Activated CD8-positive, alpha-beta T cell treated with anti-CD3 and anti-CD28 coated beads, Interleukin-2, amount 10 ng/mL, durations not matched to agents 7 days and 5 days (primary cell): ENCODE measurements at regions not wholly inside any gene's neighbourhood (a gene's known extent, or its start where the extent isn't known, plus 50 kb on each side); places are given as distances from the start of the nearest gene placed in this dataset.
"Not testable (repeated sequence)": the region's sequence is repeated elsewhere in the genome, so short reads cannot be mapped to it uniquely, and the experiment has no call there.

Experiments used
- ATAC-seq: fragments of 150-1000 bp; cut with Tn5 transposase; one replicate; pipeline ENCODE4 v1.10.0; 2021; ENCODE audit warnings: moderate library complexity
- CTCF ChIA-PET: fragments of 350-600 bp; sonication (Branson Sonifier 250); formaldehyde crosslinking; loops from one replicate; lab custom pipeline; 2021; ENCODE audit warnings: antibody characterized with exemption; lab: Charles Lee
- POLR2A ChIA-PET: fragments of 350-600 bp; sonication (Branson Sonifier 250); formaldehyde crosslinking; loops from one replicate; lab custom pipeline; 2021; ENCODE audit warnings: antibody characterized with exemption; lab: Charles Lee
- DNase-seq: peaks from one replicate; pipeline ENCODE4 v3.0.0-alpha.2; 2020
- H3K27ac Mint-ChIP-seq: one replicate; pipeline ENCODE4 v1.8.0; 2021; ENCODE audit warnings: mild to moderate bottlenecking, mixed read lengths
- H3K27me3 Mint-ChIP-seq: one replicate; pipeline ENCODE4 v1.8.0; 2021; ENCODE audit warnings: low read depth, mixed read lengths
- H3K36me3 Mint-ChIP-seq: one replicate; pipeline ENCODE4 v1.8.0; 2021; ENCODE audit warnings: low read depth, mixed read lengths
- H3K4me1 Mint-ChIP-seq: one replicate; pipeline ENCODE4 v1.8.0; 2021; ENCODE audit warnings: low read depth, mixed read lengths
- H3K4me3 Mint-ChIP-seq: one replicate; pipeline ENCODE4 v1.8.0; 2021; ENCODE audit warnings: mild to moderate bottlenecking, mixed read lengths
- H3K9me3 Mint-ChIP-seq: one replicate; pipeline ENCODE4 v1.8.0; 2022; ENCODE audit warnings: mixed read lengths; ENCODE audit not compliant: insufficient read depth

DNA sequence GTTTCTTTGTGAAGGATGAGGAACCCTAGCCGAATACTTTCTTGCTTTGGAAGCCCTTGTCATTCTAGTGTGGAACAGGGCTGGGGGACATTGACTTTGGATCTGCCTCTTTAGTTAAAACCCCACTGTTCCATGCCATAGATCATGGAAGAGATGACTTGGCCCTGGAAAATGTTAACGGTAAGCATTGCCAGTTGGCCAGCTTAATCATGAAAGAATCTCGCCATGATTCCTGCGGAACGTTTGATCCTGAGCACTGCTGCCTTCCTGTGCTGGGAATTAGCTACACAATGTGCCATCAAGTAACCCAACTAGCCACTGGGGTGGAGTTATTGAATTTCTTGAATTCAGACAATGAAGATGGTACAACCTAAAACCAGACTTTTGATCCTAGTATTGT is 177.6 kb upstream of the FZD8 start:
- DNase-seq (no peak), ATAC-seq (no peak)
- Mint-ChIP-seq H3K4me3 (no peak overlapping the region), H3K36me3 (no peaks in the 10 kb centered on the region), H3K27ac (no peak overlapping the region), H3K9me3 (peaks cover 4% of the 10 kb centered on the region), H3K27me3 (no peaks in the 10 kb centered on the region), H3K4me1 (no peaks in the 10 kb centered on the region)
- CTCF ChIA-PET = no interaction called here
- POLR2A ChIA-PET = no interaction called here

DNA sequence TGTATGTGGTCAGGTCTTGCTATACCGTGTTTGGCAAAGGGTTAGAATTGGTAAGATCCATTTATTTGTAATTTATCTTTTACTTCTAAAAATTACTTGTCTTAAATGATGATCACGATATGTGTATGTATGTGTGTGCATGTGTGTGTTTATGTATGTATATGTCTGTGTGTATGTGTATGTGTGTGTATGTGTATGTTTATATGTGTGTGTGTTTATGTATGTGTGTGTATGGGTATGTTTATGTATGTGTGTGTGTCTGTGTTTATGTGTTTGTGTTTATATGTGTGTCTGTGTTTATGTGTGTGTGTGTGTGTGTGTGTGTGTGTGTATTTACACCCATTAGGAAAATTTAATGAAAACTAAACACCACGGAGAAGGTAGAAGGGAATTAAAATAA is 176.9 kb upstream of the FZD8 start:
- H3K27ac Mint-ChIP-seq = no peak overlapping the region
- no peak overlapping the region for H3K4me3 Mint-ChIP-seq
- DNase-seq = no peak
- ChIA-PET CTCF (no interaction called here), POLR2A (no interaction called here)
- peaks cover 4% of the 10 kb centered on the region for H3K9me3 Mint-ChIP-seq
- H3K4me1 Mint-ChIP-seq = no peaks in the 10 kb centered on the region
- H3K36me3 Mint-ChIP-seq = no peaks in the 10 kb centered on the region
- H3K27me3 Mint-ChIP-seq = no peaks in the 10 kb centered on the region
- ATAC-seq = no peak

DNA sequence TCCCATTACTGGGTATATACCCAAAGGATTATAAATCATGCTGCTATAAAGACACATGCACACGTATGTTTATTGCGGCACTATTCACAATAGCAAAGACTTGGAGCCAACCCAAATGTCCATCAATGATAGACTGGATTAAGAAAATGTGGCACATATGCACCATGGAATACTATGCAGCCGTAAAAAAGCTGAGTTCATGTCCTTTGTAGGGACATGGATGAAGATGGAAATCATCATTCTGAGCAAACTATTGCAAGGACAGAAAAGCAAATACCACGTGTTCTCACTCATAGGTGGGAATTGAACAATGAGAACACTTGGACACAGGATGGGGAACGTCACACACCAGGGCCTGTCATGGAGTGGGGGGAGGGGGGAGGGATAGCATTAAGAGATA is 175.0 kb upstream of the FZD8 start:
- CTCF ChIA-PET, DNase-seq, ATAC-seq, H3K27me3 Mint-ChIP-seq, H3K9me3 Mint-ChIP-seq, H3K4me1 Mint-ChIP-seq, H3K27ac Mint-ChIP-seq, POLR2A ChIA-PET, H3K36me3 Mint-ChIP-seq, H3K4me3 Mint-ChIP-seq: not testable (repeated sequence)

DNA sequence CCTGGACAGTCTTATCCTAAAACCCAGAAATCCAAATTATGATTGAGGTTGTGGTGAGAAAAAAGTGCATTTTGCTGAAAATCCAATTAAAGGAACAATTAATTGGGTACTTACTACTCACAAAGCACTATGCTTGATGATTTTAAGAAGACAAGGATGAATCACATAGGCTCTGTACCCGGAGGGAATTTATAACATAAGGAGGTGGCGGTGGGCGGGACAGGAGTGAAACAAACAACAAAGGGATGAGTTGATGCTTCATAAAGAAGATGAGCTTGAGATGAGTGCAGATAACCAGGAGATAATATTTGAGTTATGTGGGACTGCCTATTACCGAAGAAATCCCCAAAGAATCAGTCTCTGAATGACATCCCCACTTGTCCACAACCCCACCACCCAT is 171.1 kb upstream of the FZD8 start:
- Mint-ChIP-seq H3K27me3 (no peaks in the 10 kb centered on the region), H3K9me3 (peaks cover 4% of the 10 kb centered on the region), H3K36me3 (no peaks in the 10 kb centered on the region), H3K4me3 (no peak overlapping the region), H3K27ac (no peak overlapping the region), H3K4me1 (no peaks in the 10 kb centered on the region)
- ATAC-seq (no peak), DNase-seq (no peak)
- ChIA-PET POLR2A (no interaction called here), CTCF (no interaction called here)

DNA sequence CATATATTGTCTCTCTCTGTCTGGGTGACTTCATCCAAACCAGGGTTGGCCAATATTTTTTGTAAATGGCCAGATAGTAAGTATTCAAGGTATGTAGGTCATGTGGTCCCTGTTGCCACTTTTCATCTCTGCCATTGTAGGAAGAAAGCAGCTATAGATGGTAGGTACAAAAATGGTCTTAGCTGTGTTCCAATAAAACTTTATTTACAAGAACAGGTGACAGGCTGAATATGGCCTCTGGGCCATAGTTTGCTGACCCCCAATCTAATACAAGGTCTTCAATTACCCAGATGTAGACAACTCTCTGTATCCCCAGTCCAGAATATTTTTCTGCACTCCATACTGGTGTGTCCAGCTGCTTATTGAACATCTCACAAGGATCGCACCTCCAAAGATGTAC is 166.2 kb upstream of the FZD8 start:
- ATAC-seq = no peak

DNA sequence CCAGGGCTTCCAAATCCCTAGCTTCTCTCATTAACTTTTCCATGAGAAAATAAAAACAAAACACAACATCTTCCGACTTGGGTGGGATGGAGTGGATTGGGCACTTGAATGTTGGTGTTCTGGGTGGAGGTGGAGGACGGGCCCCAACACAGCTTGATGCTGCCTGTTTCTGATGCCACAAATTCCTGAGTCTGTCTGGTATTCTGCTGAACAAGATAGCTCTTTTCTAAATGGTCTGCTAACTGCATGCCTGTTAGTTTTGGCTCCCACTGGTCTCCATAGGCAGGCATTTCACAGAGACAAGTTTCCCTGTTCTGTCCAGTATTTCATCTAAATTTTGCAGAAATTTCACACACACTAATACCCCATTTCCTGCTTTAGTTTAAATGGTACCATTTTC is 160.9 kb upstream of the FZD8 start:
- no peak for ATAC-seq
- POLR2A ChIA-PET = no interaction called here
- CTCF ChIA-PET = no interaction called here
- H3K27me3 Mint-ChIP-seq = no peaks in the 10 kb centered on the region
- DNase-seq = no peak
- no peak overlapping the region for H3K4me3 Mint-ChIP-seq
- no peaks in the 10 kb centered on the region for H3K9me3 Mint-ChIP-seq
- no peaks in the 10 kb centered on the region for H3K36me3 Mint-ChIP-seq
- no peaks in the 10 kb centered on the region for H3K4me1 Mint-ChIP-seq
- no peak overlapping the region for H3K27ac Mint-ChIP-seq

More for the DNA sequence above, 166.2 kb upstream of the FZD8 start:
- H3K27ac Mint-ChIP-seq = no peak overlapping the region
- CTCF ChIA-PET = no interaction called here
- no peak for DNase-seq
- H3K9me3 Mint-ChIP-seq = no peaks in the 10 kb centered on the region
- H3K4me1 Mint-ChIP-seq = no peaks in the 10 kb centered on the region
- no peaks in the 10 kb centered on the region for H3K27me3 Mint-ChIP-seq
- no peak overlapping the region for H3K4me3 Mint-ChIP-seq
- H3K36me3 Mint-ChIP-seq = no peaks in the 10 kb centered on the region
- POLR2A ChIA-PET = no interaction called here

DNA sequence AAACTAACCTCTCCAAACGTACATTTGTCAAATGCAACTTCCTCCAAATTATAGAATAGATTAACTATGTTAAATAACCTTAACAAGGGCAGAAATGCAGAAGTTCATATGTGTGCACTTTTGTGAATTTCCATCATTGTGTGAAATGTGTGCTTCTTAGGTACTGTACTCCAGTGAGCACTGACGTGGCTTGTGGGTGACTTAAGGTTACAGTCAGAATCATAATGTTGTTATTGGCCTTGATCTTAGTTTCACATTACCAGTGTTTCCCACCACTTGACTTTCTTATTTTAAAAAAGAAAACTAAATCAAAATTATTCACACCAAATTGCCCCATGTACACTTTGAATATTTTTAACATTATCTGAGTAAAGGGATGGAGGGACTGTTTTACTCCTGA is 155.1 kb upstream of the FZD8 start:
- POLR2A ChIA-PET = no interaction called here
- Mint-ChIP-seq H3K27ac (no peak overlapping the region), H3K9me3 (no peaks in the 10 kb centered on the region), H3K4me3 (no peak overlapping the region), H3K4me1 (no peaks in the 10 kb centered on the region), H3K27me3 (no peaks in the 10 kb centered on the region), H3K36me3 (no peaks in the 10 kb centered on the region)
- CTCF ChIA-PET = no interaction called here
- ATAC-seq (no peak), DNase-seq (no peak)

DNA sequence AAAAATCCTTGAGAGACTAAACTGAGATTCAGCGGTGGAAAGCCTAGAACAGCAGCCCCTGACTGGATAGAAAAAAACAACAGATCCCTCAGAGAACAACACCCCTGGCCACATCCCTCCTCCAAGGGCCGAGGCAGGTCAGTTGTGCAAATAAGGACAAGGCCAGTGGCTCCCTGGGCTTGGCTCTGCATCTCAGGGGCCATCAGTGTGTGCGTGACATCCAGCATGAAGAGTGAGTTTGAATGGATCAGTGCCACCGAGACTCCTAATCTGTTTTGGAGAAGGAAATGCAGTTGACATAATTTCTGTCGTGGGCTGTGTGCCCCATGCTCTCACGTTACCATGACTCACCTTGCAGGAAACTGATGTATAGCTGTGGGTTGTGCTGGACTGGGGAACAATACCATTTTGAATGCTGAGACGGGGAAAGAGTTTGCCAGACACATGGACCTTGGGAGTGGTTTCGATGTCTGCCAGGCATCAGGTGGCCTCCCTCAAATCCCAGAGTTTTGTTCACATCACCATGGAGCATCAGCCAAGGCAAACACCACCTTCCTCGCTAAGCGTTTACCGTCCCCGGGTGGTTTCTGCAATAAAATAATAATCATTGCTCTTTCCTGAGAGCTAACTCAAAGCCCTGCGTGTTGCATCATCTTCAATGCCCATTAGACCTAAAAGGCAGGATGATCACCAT is 153.2 kb upstream of the FZD8 start:
- ATAC-seq (no peak), DNase-seq (no peak)
- POLR2A ChIA-PET = no interaction called here
- H3K27ac Mint-ChIP-seq = no peak overlapping the region
- H3K9me3 Mint-ChIP-seq = no peaks in the 10 kb centered on the region
- no peak overlapping the region for H3K4me3 Mint-ChIP-seq
- no peaks in the 10 kb centered on the region for H3K27me3 Mint-ChIP-seq
- no peaks in the 10 kb centered on the region for H3K36me3 Mint-ChIP-seq
- CTCF ChIA-PET = no interaction called here
- no peaks in the 10 kb centered on the region for H3K4me1 Mint-ChIP-seq

DNA sequence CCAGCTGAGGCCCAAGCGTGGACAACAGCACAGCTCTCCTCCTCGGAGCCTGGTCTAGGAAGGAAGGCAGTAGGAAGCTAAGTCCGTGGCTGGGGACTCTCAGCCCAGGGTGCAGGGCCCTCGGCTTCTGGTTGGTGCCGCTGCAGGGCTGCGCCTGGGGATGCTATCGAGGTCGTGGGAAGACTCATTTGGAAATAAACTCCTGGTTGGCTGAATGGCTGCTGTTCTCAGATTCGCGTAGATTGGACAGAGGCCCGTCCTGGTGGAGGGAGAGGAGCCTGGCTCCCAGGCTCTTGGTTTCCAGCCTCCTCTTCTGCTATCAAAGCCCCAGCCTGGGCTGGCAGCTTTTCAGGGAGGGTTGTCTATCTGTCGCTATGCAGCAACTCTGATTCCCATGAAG is 152.6 kb upstream of the FZD8 start:
- H3K27ac Mint-ChIP-seq = no peak overlapping the region
- CTCF ChIA-PET = no interaction called here
- no peak for ATAC-seq
- H3K9me3 Mint-ChIP-seq = no peaks in the 10 kb centered on the region
- H3K36me3 Mint-ChIP-seq = no peaks in the 10 kb centered on the region
- no peaks in the 10 kb centered on the region for H3K27me3 Mint-ChIP-seq
- H3K4me1 Mint-ChIP-seq = no peaks in the 10 kb centered on the region
- DNase-seq = no peak
- POLR2A ChIA-PET = no interaction called here
- no peak overlapping the region for H3K4me3 Mint-ChIP-seq

DNA sequence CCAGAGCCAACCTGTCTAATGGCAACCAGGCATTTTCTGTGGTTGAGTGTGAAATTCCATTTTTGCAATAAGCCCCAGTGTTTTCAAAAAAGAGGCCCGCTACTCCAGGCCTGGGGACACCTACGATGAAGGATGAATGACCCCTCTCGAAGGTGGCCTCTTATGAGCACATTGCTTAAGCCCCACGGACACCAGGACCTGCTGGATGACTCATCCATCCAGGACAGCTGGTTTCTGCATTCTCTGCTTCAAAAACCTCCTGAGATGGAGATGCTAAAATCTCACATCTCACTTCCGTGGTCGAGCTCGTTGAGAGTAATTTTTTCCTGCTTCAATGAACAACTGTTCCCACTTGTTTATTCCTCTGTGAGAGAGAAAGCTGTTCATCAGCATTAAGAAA is 150.2 kb upstream of the FZD8 start:
- Mint-ChIP-seq H3K27ac (no peak overlapping the region), H3K27me3 (no peaks in the 10 kb centered on the region), H3K36me3 (no peaks in the 10 kb centered on the region), H3K9me3 (no peaks in the 10 kb centered on the region), H3K4me1 (no peaks in the 10 kb centered on the region), H3K4me3 (no peak overlapping the region)
- DNase-seq = no peak
- POLR2A ChIA-PET = no interaction called here
- CTCF ChIA-PET = no interaction called here
- no peak for ATAC-seq

DNA sequence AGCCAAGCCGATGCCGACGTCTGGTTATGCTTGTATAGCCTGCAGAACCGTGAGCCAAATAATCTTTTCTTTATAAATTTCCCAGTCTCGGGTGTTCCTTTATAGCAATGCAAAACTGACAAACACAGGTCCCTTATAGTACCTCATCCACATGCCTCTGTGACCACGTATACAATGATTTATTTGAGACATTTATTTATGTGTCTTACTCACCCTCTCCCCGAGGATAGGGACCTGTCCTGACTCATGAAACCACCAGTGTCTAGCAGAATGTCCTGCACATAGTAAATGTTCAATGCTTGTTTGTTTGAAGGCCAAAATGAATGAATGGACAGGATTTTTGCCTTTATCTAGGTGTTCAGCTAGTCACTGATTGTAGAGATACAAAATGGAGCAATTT is 147.9 kb upstream of the FZD8 start:
- Mint-ChIP-seq H3K27me3 (no peaks in the 10 kb centered on the region), H3K36me3 (no peaks in the 10 kb centered on the region), H3K4me1 (no peaks in the 10 kb centered on the region), H3K27ac (no peak overlapping the region), H3K9me3 (no peaks in the 10 kb centered on the region), H3K4me3 (no peak overlapping the region)
- ATAC-seq (no peak), DNase-seq (no peak)
- ChIA-PET POLR2A (no interaction called here), CTCF (no interaction called here)

DNA sequence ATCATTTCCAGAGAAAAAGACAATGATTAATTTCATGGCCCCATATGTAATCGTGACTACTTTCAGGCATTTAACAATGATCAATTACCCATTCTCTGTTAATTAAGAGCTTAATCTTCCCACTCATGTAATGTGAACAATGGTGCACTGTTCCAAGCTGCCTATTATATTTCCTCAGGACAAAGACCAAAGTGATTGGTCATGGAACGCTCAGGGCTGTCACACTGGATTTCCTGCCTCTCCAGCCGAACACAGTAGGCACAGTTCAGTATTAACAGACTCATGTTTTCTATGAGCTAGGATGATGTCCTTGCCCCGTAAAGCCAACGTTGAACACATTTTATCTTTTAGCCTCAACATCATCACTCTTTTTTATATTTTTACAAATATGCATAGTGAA is 142.7 kb upstream of the FZD8 start:
- POLR2A ChIA-PET = no interaction called here
- CTCF ChIA-PET = no interaction called here
- H3K9me3 Mint-ChIP-seq = no peaks in the 10 kb centered on the region
- H3K4me1 Mint-ChIP-seq = no peaks in the 10 kb centered on the region
- H3K4me3 Mint-ChIP-seq = no peak overlapping the region
- DNase-seq (no peak), ATAC-seq (no peak)
- no peaks in the 10 kb centered on the region for H3K36me3 Mint-ChIP-seq
- H3K27me3 Mint-ChIP-seq = no peaks in the 10 kb centered on the region
- H3K27ac Mint-ChIP-seq = no peak overlapping the region

DNA sequence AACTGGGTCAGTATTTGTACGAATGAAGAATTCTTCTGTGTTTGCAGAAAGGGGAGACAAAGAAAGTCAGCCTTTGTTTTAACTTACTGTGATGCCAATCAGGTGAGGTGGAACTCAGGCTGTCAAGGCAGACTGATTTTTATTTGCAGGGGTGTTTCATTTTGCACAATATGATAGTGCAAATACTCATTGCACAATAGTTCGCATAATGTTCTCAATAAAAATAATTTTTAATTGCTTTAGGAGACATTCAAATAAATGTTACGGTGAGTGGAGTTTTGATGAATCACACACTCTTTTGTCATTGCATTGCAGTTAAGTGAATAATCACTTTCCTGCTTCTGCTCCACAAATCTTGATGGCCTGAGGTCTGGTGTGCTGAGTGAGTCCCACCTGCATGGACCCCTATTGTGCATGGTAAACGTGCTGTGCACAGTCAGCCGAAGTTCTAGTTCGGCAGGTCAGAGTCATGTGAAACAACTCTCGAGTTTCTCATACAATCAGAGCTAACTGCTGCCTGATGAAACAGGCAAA is 141.3 kb upstream of the FZD8 start:
- Mint-ChIP-seq H3K27ac (no peak overlapping the region), H3K36me3 (no peaks in the 10 kb centered on the region), H3K4me3 (no peak overlapping the region), H3K27me3 (no peaks in the 10 kb centered on the region), H3K9me3 (no peaks in the 10 kb centered on the region), H3K4me1 (no peaks in the 10 kb centered on the region)
- ChIA-PET CTCF (no interaction called here), POLR2A (no interaction called here)
- no peak for DNase-seq
- no peak for ATAC-seq
